ENCODE measurements at regions not wholly inside any gene's neighbourhood (a gene's known extent, or its start where the extent isn't known, plus 50 kb on each side); places are given as distances from the start of the nearest gene placed in this dataset.

DNA sequence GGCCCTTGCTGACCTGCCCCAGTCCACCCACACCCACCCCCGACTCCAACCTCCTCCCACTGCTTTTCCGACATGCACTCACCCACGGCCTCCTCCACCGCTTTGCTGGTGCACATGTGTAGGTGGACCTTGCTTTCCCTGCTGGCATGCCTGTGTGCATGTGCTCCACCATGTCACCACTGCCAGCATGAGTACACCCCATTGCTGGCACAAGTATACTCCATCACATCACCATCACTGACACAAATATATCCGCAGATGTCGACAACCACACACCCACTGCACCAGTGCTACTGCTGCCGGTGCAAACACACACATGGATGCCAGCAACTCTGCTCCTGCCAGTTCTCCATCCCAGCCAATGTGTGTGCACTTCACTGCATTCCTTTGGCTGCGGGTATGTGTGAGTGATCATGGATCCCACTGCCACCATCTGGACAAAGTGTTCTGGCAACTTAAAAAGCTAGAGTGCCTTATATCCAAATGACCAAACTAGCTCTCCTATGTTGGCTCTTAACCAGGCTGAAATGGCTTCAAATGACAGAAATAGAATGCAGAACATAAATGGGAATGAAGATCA, 1072.3 kb downstream of the RAPGEF2 start:
- H3K27ac ChIP-seq: no peak overlapping the region

DNA sequence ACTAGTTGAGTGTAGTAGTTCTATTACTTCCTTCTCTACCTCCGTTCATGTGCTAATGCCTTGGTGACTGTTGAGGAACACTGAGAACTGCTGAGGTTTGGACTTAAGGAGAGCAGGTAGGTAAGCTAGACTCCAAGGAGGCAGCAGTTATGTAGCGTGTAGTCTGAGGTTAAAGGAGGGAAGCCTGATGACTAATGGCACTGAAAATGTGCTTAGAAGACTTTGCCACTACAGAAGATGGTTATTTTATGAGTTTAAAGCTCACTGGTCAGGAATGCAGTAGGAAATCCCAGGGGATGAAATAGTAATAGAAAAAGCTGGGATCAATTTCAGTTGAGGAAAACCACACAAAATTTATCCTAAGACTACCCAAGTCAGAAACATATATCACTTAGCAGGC, 1077.3 kb downstream of the RAPGEF2 start:
- H3K27ac ChIP-seq: no peak overlapping the region
- TF ChIP-seq, protein P1, sequence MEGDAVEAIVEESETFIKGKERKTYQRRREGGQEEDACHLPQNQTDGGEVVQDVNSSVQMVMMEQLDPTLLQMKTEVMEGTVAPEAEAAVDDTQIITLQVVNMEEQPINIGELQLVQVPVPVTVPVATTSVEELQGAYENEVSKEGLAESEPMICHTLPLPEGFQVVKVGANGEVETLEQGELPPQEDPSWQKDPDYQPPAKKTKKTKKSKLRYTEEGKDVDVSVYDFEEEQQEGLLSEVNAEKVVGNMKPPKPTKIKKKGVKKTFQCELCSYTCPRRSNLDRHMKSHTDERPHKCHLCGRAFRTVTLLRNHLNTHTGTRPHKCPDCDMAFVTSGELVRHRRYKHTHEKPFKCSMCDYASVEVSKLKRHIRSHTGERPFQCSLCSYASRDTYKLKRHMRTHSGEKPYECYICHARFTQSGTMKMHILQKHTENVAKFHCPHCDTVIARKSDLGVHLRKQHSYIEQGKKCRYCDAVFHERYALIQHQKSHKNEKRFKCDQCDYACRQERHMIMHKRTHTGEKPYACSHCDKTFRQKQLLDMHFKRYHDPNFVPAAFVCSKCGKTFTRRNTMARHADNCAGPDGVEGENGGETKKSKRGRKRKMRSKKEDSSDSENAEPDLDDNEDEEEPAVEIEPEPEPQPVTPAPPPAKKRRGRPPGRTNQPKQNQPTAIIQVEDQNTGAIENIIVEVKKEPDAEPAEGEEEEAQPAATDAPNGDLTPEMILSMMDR (conservative IDR thresholded peaks at IDR 0.05): no peak

More for the DNA sequence above, 1072.3 kb downstream of the RAPGEF2 start:
- TF ChIP-seq, protein P1 (conservative IDR thresholded peaks at IDR 0.05): peak; percentile 61

DNA sequence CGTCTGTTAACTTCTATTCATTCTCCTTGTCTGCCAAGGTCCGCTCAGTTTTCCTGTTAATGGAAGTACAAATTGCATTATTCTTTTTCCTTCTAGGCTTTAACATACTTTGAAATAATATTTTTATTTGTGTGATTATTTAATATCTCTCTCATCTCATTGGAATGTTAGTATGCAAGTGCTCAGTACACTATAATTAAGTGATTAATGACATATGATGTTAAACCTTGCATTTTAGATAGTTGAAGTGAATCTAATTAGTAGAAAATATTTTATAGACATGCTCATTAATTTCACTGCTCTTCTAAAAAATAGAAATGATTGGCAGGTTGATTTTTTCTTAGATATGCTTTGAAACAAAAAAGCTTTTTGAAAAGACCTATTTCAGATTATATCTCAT, 1079.8 kb downstream of the RAPGEF2 start:
- H3K27ac ChIP-seq: no peak overlapping the region
- TF ChIP-seq, protein P1 (conservative IDR thresholded peaks at IDR 0.05): no peak

DNA sequence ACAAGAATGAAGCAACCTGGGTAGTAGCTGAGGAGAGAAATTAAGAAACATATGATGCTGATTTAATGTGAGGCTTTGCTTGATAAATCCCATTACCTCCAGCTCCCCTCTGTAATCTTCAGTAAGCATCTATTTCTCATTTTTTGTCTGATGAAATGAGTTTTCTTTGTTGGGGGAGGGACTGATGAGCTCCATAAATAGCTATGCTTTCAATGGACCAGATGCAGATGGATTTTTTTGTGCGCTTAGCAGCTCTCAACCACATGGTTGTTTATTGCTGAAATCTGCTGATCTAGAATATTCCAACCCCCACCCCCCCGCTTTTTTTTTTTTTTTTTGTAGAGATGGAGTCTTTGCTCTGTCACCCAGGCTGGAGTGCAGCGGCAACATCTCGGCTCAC, 1082.0 kb downstream of the RAPGEF2 start:
- no peak overlapping the region for H3K27ac ChIP-seq
- TF ChIP-seq, protein P1 (conservative IDR thresholded peaks at IDR 0.05): no peak

DNA sequence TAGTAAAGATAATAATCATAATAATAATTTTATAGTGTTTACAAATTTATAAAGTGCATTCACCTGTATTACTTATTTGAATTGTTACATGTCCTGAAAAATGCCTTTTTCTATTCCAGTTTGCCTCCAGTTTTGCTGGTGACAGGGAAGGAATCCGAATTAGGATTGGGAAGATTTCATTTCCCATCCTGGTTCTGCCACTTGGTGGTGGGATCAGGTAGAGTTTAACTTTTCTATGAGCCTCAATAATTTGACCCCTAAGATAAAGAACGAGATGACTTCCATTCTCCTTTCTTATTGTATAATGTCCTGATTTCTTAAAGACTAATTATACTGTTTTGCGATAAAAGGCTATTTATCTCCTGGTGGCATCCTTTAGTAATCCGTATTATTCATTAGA, 1090.9 kb downstream of the RAPGEF2 start:
- TF ChIP-seq, protein P1 (conservative IDR thresholded peaks at IDR 0.05): no peak
- no peak overlapping the region for H3K27ac ChIP-seq

DNA sequence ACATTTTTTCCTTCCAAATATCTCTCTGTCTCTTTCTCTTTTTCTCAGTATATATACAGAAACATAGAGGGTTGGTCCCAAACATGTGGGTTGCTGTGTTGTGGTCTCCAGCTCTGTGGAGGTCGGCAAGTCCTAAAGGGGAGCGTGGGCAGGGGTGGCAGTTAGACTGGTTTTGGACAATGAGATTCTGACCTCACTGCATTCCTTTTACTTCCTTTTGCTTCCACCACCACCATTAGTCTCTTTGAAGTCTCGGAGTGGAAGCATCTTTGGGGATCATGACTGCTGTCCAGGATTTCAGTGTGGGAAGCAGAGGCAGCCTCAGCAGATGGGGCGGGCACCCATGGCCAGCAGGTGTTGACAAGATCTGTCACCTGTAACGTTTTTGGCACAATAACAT, 1091.8 kb downstream of the RAPGEF2 start:
- TF ChIP-seq, protein P1 (conservative IDR thresholded peaks at IDR 0.05): no peak
- H3K27ac ChIP-seq: no peak overlapping the region

DNA sequence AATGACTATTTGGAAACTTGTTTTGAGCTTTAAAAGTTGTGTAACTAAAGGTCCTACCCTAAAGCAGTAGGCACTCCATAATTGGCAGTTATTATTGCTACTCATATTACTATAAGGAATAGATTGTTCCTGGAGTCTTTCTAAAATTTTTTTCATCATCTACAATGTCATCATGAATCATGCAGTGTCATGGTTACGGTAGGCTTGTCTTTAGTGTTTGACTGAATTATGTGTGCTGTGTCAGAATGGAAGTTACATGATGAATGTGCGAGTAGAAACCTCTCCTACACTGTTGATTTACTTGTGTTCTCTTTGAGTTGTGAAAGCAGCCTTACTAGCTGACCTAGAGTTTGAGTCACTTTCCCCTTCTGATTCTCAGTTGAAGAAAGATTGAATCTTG, 1099.9 kb downstream of the RAPGEF2 start:
- H3K27ac ChIP-seq: no peak overlapping the region
- TF ChIP-seq, protein P1 (conservative IDR thresholded peaks at IDR 0.05): no peak
